Fibroblast of skin of left biceps (primary cell): ENCODE measurements at regions not wholly inside any gene's neighbourhood (a gene's known extent, or its start where the extent isn't known, plus 50 kb on each side); places are given as distances from the start of the nearest gene placed in this dataset.

Source experiments
- DNase-seq, 2 experiments: peaks; one replicate each; pipeline ENCODE4 v3.0.0-alpha.2; 2013; ENCODE audit warnings: low read depth in 2 of 2

- no peak for DNase-seq
Observed at GRCh38 chr2:18724371-18725145, 135.2 kb upstream of the NT5C1B start.

- DNase-seq = no peak
Observed at GRCh38 chr2:18723219-18723618, 133.8 kb upstream of the NT5C1B start.

GRCh38 chr2:18722101-18722500 lies 132.7 kb upstream of the NT5C1B start:
- no peak for DNase-seq

- no peak for DNase-seq
Observed at GRCh38 chr2:18721038-18721922, 131.9 kb upstream of the NT5C1B start.

GRCh38 chr2:18719978-18720775 lies 130.8 kb upstream of the NT5C1B start:
- DNase-seq = peak in 1 of 2 experiments; percentile 9

- DNase-seq = no peak
Observed at GRCh38 chr2:18708203-18708715, 118.9 kb upstream of the NT5C1B start.

GRCh38 chr2:18706001-18706400 lies 116.6 kb upstream of the NT5C1B start:
- DNase-seq = no peak

GRCh38 chr2:18704276-18704675 lies 114.9 kb upstream of the NT5C1B start:
- no peak for DNase-seq

- no peak for DNase-seq
Observed at GRCh38 chr2:18703555-18703954, 114.2 kb upstream of the NT5C1B start.

- peak in 1 of 2 experiments; percentile 3 for DNase-seq
Observed at GRCh38 chr2:18701981-18702380, 112.6 kb upstream of the NT5C1B start.

GRCh38 chr2:18701546-18701945 lies 112.2 kb upstream of the NT5C1B start:
- DNase-seq = no peak

- no peak for DNase-seq
Observed at GRCh38 chr2:18690342-18690741, 101.0 kb upstream of the NT5C1B start.

GRCh38 chr2:18684206-18685038 lies 95.1 kb upstream of the NT5C1B start:
- peak; percentile 41 to 47 for DNase-seq

GRCh38 chr2:18682681-18683080 lies 93.3 kb upstream of the NT5C1B start:
- DNase-seq = no peak

- no peak for DNase-seq
Observed at GRCh38 chr2:18677280-18677679, 87.9 kb upstream of the NT5C1B start.

GRCh38 chr2:18674309-18674708 lies 84.9 kb upstream of the NT5C1B start:
- no peak for DNase-seq

GRCh38 chr2:18671363-18671762 lies 82.0 kb upstream of the NT5C1B start:
- DNase-seq = no peak

- DNase-seq = no peak
Observed at GRCh38 chr2:18668221-18668620, 78.9 kb upstream of the NT5C1B start.

GRCh38 chr2:18664421-18664820 lies 75.1 kb upstream of the NT5C1B start:
- DNase-seq = no peak

- no peak for DNase-seq
Observed at GRCh38 chr2:18663861-18664260, 74.5 kb upstream of the NT5C1B start.

- no peak for DNase-seq
Observed at GRCh38 chr2:18662689-18663088, 73.3 kb upstream of the NT5C1B start.
